Endothelial cell of umbilical vein (primary cell): ENCODE measurements at regions not wholly inside any gene's neighbourhood (a gene's known extent, or its start where the extent isn't known, plus 50 kb on each side); places are given as distances from the start of the nearest gene placed in this dataset.
A peak's percentile ranks its signal among the peaks of the same experiment; 100 is the strongest.

Source experiments
- BruUV-seq: library from RNA; stranded (reverse); fragments of 400-500 nt; replicated peaks from 2 replicates; lab custom pipeline; 2021; lab: Mats Ljungman, UMichigan
- CTCF ChIA-PET: fragments of 300-600, 350-600 bp; sonication (Branson Sonifier 250); formaldehyde crosslinking; loops from one replicate; lab custom pipeline; 2021; ENCODE audit warnings: antibody characterized with exemption, inconsistent platforms; lab: Charles Lee
- POLR2A ChIA-PET: fragments of 300-600, 350-600 bp; sonication (Branson Sonifier 250); formaldehyde crosslinking; loops from one replicate; lab custom pipeline; 2021; ENCODE audit warnings: antibody characterized with exemption, inconsistent platforms; lab: Charles Lee
- DNase-seq: peaks from one replicate; pipeline ENCODE4 v3.0.0-alpha.2; 2011; ENCODE audit warnings: low read depth, low spot score
- FAIRE-seq: peaks from 2 replicates; lab custom pipeline; 2011; peaks lifted over from hg19 to GRCh38; lab: Jason Lieb, UNC
- H2AFZ ChIP-seq: 2 replicates; pipeline ENCODE4 v1.6.0; 2012; ENCODE audit warnings: low read depth, low read length, control low read depth, inconsistent platforms
- H3K27ac ChIP-seq: 2 replicates; pipeline ENCODE4 v1.5.1; 2011; ENCODE audit warnings: low read depth, mild to moderate bottlenecking, control low read depth, low read length, moderate library complexity; ENCODE audit not compliant: insufficient read depth
- H3K27me3 ChIP-seq, 2 experiments: 2 replicates each; pipeline versions ENCODE4 v1.6.0 to v1.6.1; 2011; ENCODE audit warnings: low read length in 2 of 2, mixed read lengths in 1 of 2; ENCODE audit not compliant: control insufficient read depth in 2 of 2, insufficient read depth in 2 of 2
- H3K36me3 ChIP-seq, 2 experiments: 2 replicates in 1 of 2; 3 replicates in 1 of 2; pipeline ENCODE4 v1.5.1; 2011; ENCODE audit warnings: low read length in 2 of 2, mild to moderate bottlenecking in 1 of 2, moderate library complexity in 1 of 2; ENCODE audit not compliant: control insufficient read depth in 2 of 2, insufficient read depth in 2 of 2; ENCODE audit errors: extremely low read depth in 1 of 2
- H3K4me1 ChIP-seq: 3 replicates; pipeline ENCODE4 v1.5.1; 2011; ENCODE audit warnings: mild to moderate bottlenecking, low read length; ENCODE audit not compliant: control insufficient read depth, insufficient read depth; ENCODE audit errors: extremely low read depth
- H3K4me2 ChIP-seq: 2 replicates; pipeline ENCODE4 v1.6.1; 2011; ENCODE audit warnings: low read length, control low read depth, mixed read lengths; ENCODE audit not compliant: insufficient read depth
- H3K4me3 ChIP-seq, 3 experiments: fragments of 200-600 bp in 1 of 3; sonication (generic), shearing (Covaris generic) in 1 of 3; replicated peaks in 1 of 3; 2 replicates each; pipeline ENCODE4 v1.5.1; 2011 to 2016; ENCODE audit warnings: control low read depth in 3 of 3, low read length in 3 of 3, mild to moderate bottlenecking in 2 of 3, inconsistent platforms in 1 of 3, low read depth in 1 of 3, moderate library complexity in 1 of 3; ENCODE audit not compliant: insufficient read depth in 1 of 3
- H3K79me2 ChIP-seq: 2 replicates; pipeline ENCODE4 v1.6.0; 2012; ENCODE audit warnings: low read length, inconsistent platforms; ENCODE audit not compliant: control insufficient read depth, insufficient read depth
- H3K9ac ChIP-seq: replicated peaks from 2 replicates; pipeline ENCODE3; 2011; ENCODE audit warnings: low read length, control low read depth; ENCODE audit not compliant: insufficient read depth; ENCODE audit errors: extremely low read depth
- H3K9me1 ChIP-seq: replicated peaks from 3 replicates; pipeline ENCODE4 v1.6.0; 2011; ENCODE audit warnings: mild to moderate bottlenecking, low read length; ENCODE audit not compliant: control insufficient read depth, insufficient read depth; ENCODE audit errors: extremely low read depth
- H3K9me3 ChIP-seq: replicated peaks from 2 replicates; pipeline ENCODE4 v1.5.1; 2012; ENCODE audit warnings: low read length, inconsistent platforms; ENCODE audit not compliant: control insufficient read depth, insufficient read depth
- H4K20me1 ChIP-seq: replicated peaks from 2 replicates; pipeline ENCODE3; 2011; ENCODE audit warnings: mild to moderate bottlenecking, low read length; ENCODE audit not compliant: control insufficient read depth, insufficient read depth; ENCODE audit errors: extremely low read depth
- CTCF ChIP-seq, 2 donors: IDR thresholded peaks; 1 replicate in 1 of 2; 2 replicates in 1 of 2; pipeline ENCODE4 v1.5.1; 2011; ENCODE audit warnings: low read length in 2 of 2, mild to moderate bottlenecking in 2 of 2, moderate library complexity in 2 of 2, control low read depth in 1 of 2, inconsistent platforms in 1 of 2, low read depth in 1 of 2; ENCODE audit not compliant: insufficient read depth in 1 of 2; ENCODE audit errors: extremely low read depth in 1 of 2
- EZH2 ChIP-seq: IDR thresholded peaks from 2 replicates; pipeline ENCODE4 v1.6.1; 2012; ENCODE audit warnings: borderline replicate concordance, low read depth, mild to moderate bottlenecking, moderate library complexity, low read length, inconsistent platforms; ENCODE audit not compliant: severe bottlenecking
- FOS ChIP-seq: IDR thresholded peaks from 2 replicates; pipeline ENCODE4 v1.6.1; 2011; ENCODE audit warnings: mild to moderate bottlenecking, low read length, moderate library complexity, borderline replicate concordance; ENCODE audit not compliant: insufficient read depth
- GATA2 ChIP-seq: IDR thresholded peaks from 2 replicates; pipeline ENCODE4 v1.7.0; 2011; ENCODE audit warnings: low read depth, mild to moderate bottlenecking, moderate library complexity, mixed read lengths, low read length; ENCODE audit not compliant: insufficient read length, insufficient read depth
- JUN ChIP-seq: IDR thresholded peaks from 2 replicates; pipeline ENCODE4 v1.6.1; 2011; ENCODE audit warnings: borderline replicate concordance, low read depth; ENCODE audit not compliant: insufficient read length, insufficient read depth
- MAX ChIP-seq: IDR thresholded peaks from 2 replicates; pipeline ENCODE4 v1.6.1; 2011; ENCODE audit not compliant: insufficient read depth, insufficient read length
- MYC ChIP-seq: IDR thresholded peaks from one replicate; pipeline ENCODE4 v1.6.1; 2011; ENCODE audit warnings: mild to moderate bottlenecking, low read depth, low read length
- POLR2A ChIP-seq: IDR thresholded peaks from 2 replicates; pipeline ENCODE4 v1.6.1; 2012; ENCODE audit warnings: low read depth, mild to moderate bottlenecking, control low read depth, low read length
- POLR2AphosphoS5 ChIP-seq: IDR thresholded peaks from 2 replicates; pipeline ENCODE4 v1.6.1; 2012; ENCODE audit warnings: low read depth, mild to moderate bottlenecking, control low read depth, low read length, moderate library complexity; ENCODE audit not compliant: insufficient read depth
- dilution Hi-C: fragments of 300-500 bp; cut with MboI; formaldehyde crosslinking; loops from one replicate; pipeline ENCODE4 v1.15.0; 2019; ENCODE audit warnings: low sequenced_read_pairs; ENCODE audit not compliant: extremely low pct_ligation_motif_present
- intact Hi-C: fragments of 100-400 bp; cut with micrococcal nuclease; formaldehyde crosslinking; loops from one replicate; pipeline ENCODE4 v1.10.0; 2022

- peak overlapping the region; percentile 88 for H2AFZ ChIP-seq
- peaks cover 40% of the 10 kb centered on the region for H3K4me1 ChIP-seq
- no peaks in the 10 kb centered on the region for H3K27me3 ChIP-seq
- FAIRE-seq: no peak
- no peaks in the 10 kb centered on the region for H3K79me2 ChIP-seq
- H4K20me1 ChIP-seq: no peaks in the 10 kb centered on the region
- TF ChIP-seq POLR2A (no peak), CTCF (IDR thresholded peaks at IDR 0.05; ENCODE audit: extremely low read depth in 1 of 2, insufficient read depth in 1 of 2, low read depth in 1 of 2, low read length in 2 of 2) (no peak), FOS (peak; percentile 41), EZH2 (no peak), JUN (peak; percentile 78), GATA2 (peak; percentile 11), MAX (no peak), MYC (no peak), POLR2AphosphoS5 (peak; percentile 23)
- no TSS peak for BruUV-seq
- H3K36me3 ChIP-seq: no peaks in the 10 kb centered on the region
- CTCF ChIA-PET: interaction anchor here (0.6 to 1.5 kb wide), 10 partner anchors 9 to 572 kb away, joined by 3 to 7 read pairs (median 3); partner anchors contain the start of gene SEMA6D
- H3K9me3 ChIP-seq: no peaks in the 10 kb centered on the region
- intact Hi-C loops: loop anchor here (1.0 to 5.0 kb wide), 5 partner anchors 9 to 303 kb away; no protein-coding TSS in a partner anchor
- DNase-seq: peak; percentile 91
- peak overlapping the region; percentile 97 for H3K27ac ChIP-seq
- no peak overlapping the region for H3K4me3 ChIP-seq
- POLR2A ChIA-PET: no interaction called here
- no peaks in the 10 kb centered on the region for H3K9me1 ChIP-seq
- dilution Hi-C loops: no loop called here
- H3K4me2 ChIP-seq: peak overlapping the region; percentile 82
- peak overlapping the region; percentile 77 for H3K9ac ChIP-seq
Observed at GRCh38 chr15:47415539-47415971, 301.8 kb upstream of the SEMA6D start.
